ENCODE measurements at regions not wholly inside any gene's neighbourhood (a gene's known extent, or its start where the extent isn't known, plus 50 kb on each side); places are given as distances from the start of the nearest gene placed in this dataset.

GRCh38 chr5:105840800-105841199 lies 1829.9 kb downstream of the EFNA5 start:
- TF ChIP-seq CTCF (IDR thresholded peaks at IDR 0.05; ENCODE audit: low read depth, low read length), result no peak
- TF ChIP-seq EZH2phosphoT487 (IDR thresholded peaks at IDR 0.05; ENCODE audit: low read depth), result no peak
